ENCODE measurements at regions not wholly inside any gene's neighbourhood (a gene's known extent, or its start where the extent isn't known, plus 50 kb on each side); places are given as distances from the start of the nearest gene placed in this dataset.
A peak's percentile ranks its signal among the peaks of the same experiment; 100 is the strongest.

GRCh38 chr5:54379590-54379989 lies 69.2 kb upstream of the ARL15 start:
- Histone ChIP-seq H3K27ac (ENCODE audit: extremely low read depth, low read depth, low read length) (no peak overlapping the region), H4K20me1 (replicated peaks; ENCODE audit: control insufficient read depth, insufficient read depth, low read length) (no peaks in the 10 kb centered on the region), H3K9ac (ENCODE audit: insufficient read depth in 1 of 2, low read depth in 2 of 2, low read length in 2 of 2) (no peak overlapping the region), H3K4me2 (ENCODE audit: insufficient read depth, low read length) (no peak overlapping the region), H3K36me3 (ENCODE audit: control insufficient read depth, insufficient read depth, low read length) (peaks cover 36% of the 10 kb centered on the region), H3K27me3 (ENCODE audit: control insufficient read depth in 2 of 2, insufficient read depth in 2 of 2, low read length in 2 of 2) (no peaks in the 10 kb centered on the region), H3K9me1 (ENCODE audit: control insufficient read depth, insufficient read depth, low read length) (no peaks in the 10 kb centered on the region), H3K9me3 (replicated peaks; ENCODE audit: control insufficient read depth, insufficient read depth, low read depth, low read length) (no peaks in the 10 kb centered on the region; the same call in none of the 2 replicates), H3K4me1 (replicated peaks in 1 of 2; ENCODE audit: control insufficient read depth in 2 of 2, insufficient read depth in 2 of 2, low read length in 2 of 2) (peaks cover 5 to 10% of the 10 kb centered on the region in 2 experiments), H3K4me3 (no peak overlapping the region), H2AFZ (ENCODE audit: low read depth, low read length) (no peak overlapping the region), H3K79me2 (ENCODE audit: control insufficient read depth, insufficient read depth, low read length) (peaks cover 55% of the 10 kb centered on the region)
- ATAC-seq (no peak), FAIRE-seq (no peak), DNase-seq (ENCODE audit: extremely low read depth in 1 of 4, low spot score in 3 of 4) (peak in 1 of 4 experiments; percentile 18)
- 64% methylated on average over 2 of the region's 2 CpGs for WGBS (ENCODE audit: insufficient coverage, low coverage, missing lambda C conversion rate)
- no TSS peak for BruUV-seq (replicated peaks)
- intact Hi-C loops (cut with micrococcal nuclease) (no loop called here), in situ Hi-C loops (cut with MboI) (no loop called here)
- ChIA-PET POLR2A (interaction anchor here (0.6 to 1.1 kb wide), 2 partner anchors 12 to 69 kb away, joined by 3 to 4 read pairs; partner anchors contain the start of gene ARL15), CTCF (ENCODE audit: low intra/inter-chr PET ratio) (no interaction called here)
- TF ChIP-seq PCBP1 (IDR thresholded peaks at IDR 0.05; ENCODE audit: low read depth, low read length, poor library complexity, severe bottlenecking) (no peak), ZNF282 (CRISPR knock-in tag; IDR thresholded peaks at IDR 0.05) (no peak), TOE1 (IDR thresholded peaks at IDR 0.05; ENCODE audit: borderline replicate concordance) (no peak), TOE1 (CRISPR knock-in tag; IDR thresholded peaks at IDR 0.05; ENCODE audit: borderline replicate concordance, low read depth) (no peak), CBFA2T3 (IDR thresholded peaks at IDR 0.05) (peak; percentile 40; the same call in 1 of the 2 replicates), RFX7 (CRISPR knock-in tag; IDR thresholded peaks at IDR 0.05) (no peak), TCF3 (CRISPR knock-in tag; IDR thresholded peaks at IDR 0.05) (peak; percentile 20; the same call in 1 of the 2 replicates)

- H3K79me2 ChIP-seq (ENCODE audit: control insufficient read depth, insufficient read depth, low read length): peaks cover 63% of the 10 kb centered on the region
- FAIRE-seq (no peak), ATAC-seq (no peak), DNase-seq (ENCODE audit: extremely low read depth in 1 of 4, low spot score in 3 of 4) (no peak)
- H4K20me1 ChIP-seq (replicated peaks; ENCODE audit: control insufficient read depth, insufficient read depth, low read length): no peaks in the 10 kb centered on the region
- H3K4me3 ChIP-seq: no peak overlapping the region
- ChIA-PET POLR2A (interaction anchor here (0.6 to 1.1 kb wide), 2 partner anchors 11 to 12 kb away, joined by 3 read pairs; no protein-coding TSS in a partner anchor), CTCF (ENCODE audit: low intra/inter-chr PET ratio) (no interaction called here)
- 97% methylated on average over 10 of the region's 10 CpGs for WGBS (ENCODE audit: insufficient coverage, low coverage, missing lambda C conversion rate)
- no TSS peak for BruUV-seq (replicated peaks)
- no peak overlapping the region for H2AFZ ChIP-seq (ENCODE audit: low read depth, low read length)
- peaks cover under 1 to 10% of the 10 kb centered on the region in 2 experiments; a peak in 2 of 5 replicates for H3K4me1 ChIP-seq (replicated peaks in 1 of 2; ENCODE audit: control insufficient read depth in 2 of 2, insufficient read depth in 2 of 2, low read length in 2 of 2)
- H3K27ac ChIP-seq (ENCODE audit: extremely low read depth, low read depth, low read length): no peak overlapping the region
- intact Hi-C loops (cut with micrococcal nuclease) (no loop called here), in situ Hi-C loops (cut with MboI) (no loop called here)
- TF ChIP-seq POLR2G (IDR thresholded peaks at IDR 0.05; ENCODE audit: low read depth, low read length): peak; percentile 36; the same call in 1 of the 2 replicates
- TF ChIP-seq SMARCB1 (IDR thresholded peaks at IDR 0.05; ENCODE audit: insufficient read length, low read depth): no peak
- H3K36me3 ChIP-seq (ENCODE audit: control insufficient read depth, insufficient read depth, low read length): peaks cover 35% of the 10 kb centered on the region
- no peak overlapping the region for H3K9ac ChIP-seq (ENCODE audit: insufficient read depth in 1 of 2, low read depth in 2 of 2, low read length in 2 of 2)
- H3K9me1 ChIP-seq (ENCODE audit: control insufficient read depth, insufficient read depth, low read length): no peaks in the 10 kb centered on the region
- H3K27me3 ChIP-seq (ENCODE audit: control insufficient read depth in 2 of 2, insufficient read depth in 2 of 2, low read length in 2 of 2): no peaks in the 10 kb centered on the region
- no peak overlapping the region for H3K4me2 ChIP-seq (ENCODE audit: insufficient read depth, low read length)
- H3K9me3 ChIP-seq (replicated peaks; ENCODE audit: control insufficient read depth, insufficient read depth, low read depth, low read length): no peaks in the 10 kb centered on the region; the same call in none of the 2 replicates
Measured at GRCh38 chr5:54378707-54379106, 68.3 kb upstream of the ARL15 start.
